Endodermal cell (in vitro differentiated cells): ENCODE measurements at regions not wholly inside any gene's neighbourhood (a gene's known extent, or its start where the extent isn't known, plus 50 kb on each side); places are given as distances from the start of the nearest gene placed in this dataset.

Experiments used
- DNase-seq: peaks from one replicate; pipeline ENCODE4 v3.0.0-alpha.2; 2017
- H3K27ac ChIP-seq: 2 replicates; pipeline ENCODE4 v1.5.1; 2013; ENCODE audit warnings: mild to moderate bottlenecking, low read depth, low read length, moderate library complexity
- H3K27me3 ChIP-seq: 2 replicates; pipeline ENCODE4 v1.6.1; 2013; ENCODE audit warnings: mild to moderate bottlenecking, low read length, moderate library complexity; ENCODE audit not compliant: insufficient read depth, control insufficient read depth, poor library complexity, severe bottlenecking
- H3K36me3 ChIP-seq: 2 replicates; pipeline ENCODE4 v1.7.0; 2013; ENCODE audit warnings: mild to moderate bottlenecking, low read length, moderate library complexity; ENCODE audit not compliant: control insufficient read depth, insufficient read depth
- H3K4me1 ChIP-seq: one replicate; pipeline ENCODE4 v1.7.0; 2013; ENCODE audit warnings: low read length; ENCODE audit not compliant: control insufficient read depth, insufficient read depth
- H3K4me3 ChIP-seq: 2 replicates; pipeline ENCODE4 v1.5.1; 2013; ENCODE audit warnings: mild to moderate bottlenecking, low read length, moderate library complexity
- H3K9ac ChIP-seq: 2 replicates; pipeline ENCODE4 v1.6.1; 2013; ENCODE audit warnings: mild to moderate bottlenecking, low read length, moderate library complexity; ENCODE audit not compliant: poor library complexity, severe bottlenecking; ENCODE audit errors: extremely low read depth
- H3K9me3 ChIP-seq: 2 replicates; pipeline ENCODE4 v1.6.1; 2013; ENCODE audit warnings: mild to moderate bottlenecking, low read length, moderate library complexity; ENCODE audit not compliant: control insufficient read depth
- H3K27ac Mint-ChIP-seq: 2 replicates; pipeline ENCODE4 v1.8.0; 2020; ENCODE audit warnings: mixed read lengths
- H3K27me3 Mint-ChIP-seq: 2 replicates; pipeline ENCODE4 v1.8.0; 2021; ENCODE audit warnings: mild to moderate bottlenecking, mixed read lengths; ENCODE audit not compliant: insufficient read depth
- H3K36me3 Mint-ChIP-seq: 2 replicates; pipeline ENCODE4 v1.8.0; 2020; ENCODE audit warnings: low read depth, mixed read lengths
- H3K4me1 Mint-ChIP-seq: 2 replicates; pipeline ENCODE4 v1.8.0; 2020; ENCODE audit warnings: mixed read lengths
- H3K4me3 Mint-ChIP-seq: 2 replicates; pipeline ENCODE4 v1.8.0; 2020; ENCODE audit warnings: mild to moderate bottlenecking, moderate library complexity, mixed read lengths
- H3K9me3 Mint-ChIP-seq: 2 replicates; pipeline ENCODE4 v1.8.0; 2020; ENCODE audit warnings: mild to moderate bottlenecking, mixed read lengths
- CTCF ChIP-seq: fragments of 200-600 bp; sonication (generic); conservative IDR thresholded peaks from 2 replicates; pipeline ENCODE4 v1.5.0; 2021; ENCODE audit warnings: antibody characterized with exemption, mild to moderate bottlenecking
- WGBS, 2 experiments: methylation state at CpG; one replicate each; pipeline versions ENCODE4 v1.1.5 to v1.1.7; 2013; ENCODE audit warnings: missing lambda C conversion rate in 2 of 2, mixed read lengths in 1 of 2; ENCODE audit not compliant: insufficient coverage in 1 of 2, insufficient read length in 1 of 2; 5-methylcytosine and 5-hydroxymethylcytosine counted together

GRCh38 chr1:4034318-4034887, 134.3 kb upstream of the C1orf174 start:
- H3K27ac ChIP-seq = no peak overlapping the region
- peak; percentile 25 for TF ChIP-seq CTCF
- Mint-ChIP-seq H3K36me3 (no peaks in the 10 kb centered on the region), H3K9me3 (peaks cover 20% of the 10 kb centered on the region), H3K4me1 (no peaks in the 10 kb centered on the region), H3K27ac (no peak overlapping the region), H3K27me3 (no peaks in the 10 kb centered on the region), H3K4me3 (no peak overlapping the region)
- H3K36me3 ChIP-seq = no peaks in the 10 kb centered on the region
- no peak overlapping the region for H3K9ac ChIP-seq
- no peaks in the 10 kb centered on the region for H3K9me3 ChIP-seq
- peak; percentile 63 for DNase-seq
- no peak overlapping the region for H3K4me3 ChIP-seq
- H3K27me3 ChIP-seq = no peaks in the 10 kb centered on the region
- 79 to 80% methylated on average over 5 to 8 of the region's 8 CpGs for WGBS, 2 experiments
- H3K4me1 ChIP-seq = no peaks in the 10 kb centered on the region

- Histone ChIP-seq H3K4me1 (no peaks in the 10 kb centered on the region), H3K9ac (no peak overlapping the region), H3K36me3 (no peaks in the 10 kb centered on the region), H3K9me3 (no peaks in the 10 kb centered on the region), H3K27me3 (no peaks in the 10 kb centered on the region), H3K27ac (no peak overlapping the region), H3K4me3 (no peak overlapping the region)
- H3K27me3 Mint-ChIP-seq = peaks cover 11% of the 10 kb centered on the region
- H3K9me3 Mint-ChIP-seq = peaks cover 10% of the 10 kb centered on the region
- H3K4me3 Mint-ChIP-seq = no peak overlapping the region
- WGBS, 2 experiments = 87 to 100% methylated on average over 2 to 5 of the region's 5 CpGs
- no peak overlapping the region for H3K27ac Mint-ChIP-seq
- DNase-seq = no peak
- H3K4me1 Mint-ChIP-seq = no peaks in the 10 kb centered on the region
- H3K36me3 Mint-ChIP-seq = no peaks in the 10 kb centered on the region
- no peak for TF ChIP-seq CTCF
Observed at GRCh38 chr1:4044967-4045366, 144.9 kb upstream of the C1orf174 start.

- H3K36me3 ChIP-seq = no peaks in the 10 kb centered on the region
- no peak overlapping the region for H3K4me3 ChIP-seq
- no peaks in the 10 kb centered on the region for H3K27me3 ChIP-seq
- no peaks in the 10 kb centered on the region for H3K9me3 ChIP-seq
- Mint-ChIP-seq H3K9me3 (peaks cover 6% of the 10 kb centered on the region), H3K36me3 (no peaks in the 10 kb centered on the region), H3K27ac (no peak overlapping the region), H3K27me3 (peaks cover 11% of the 10 kb centered on the region), H3K4me3 (no peak overlapping the region), H3K4me1 (no peaks in the 10 kb centered on the region)
- no peaks in the 10 kb centered on the region for H3K4me1 ChIP-seq
- H3K9ac ChIP-seq = no peak overlapping the region
- TF ChIP-seq CTCF = no peak
- 90 to 95% methylated on average over 4 to 5 of the region's 5 CpGs for WGBS, 2 experiments
- H3K27ac ChIP-seq = no peak overlapping the region
- DNase-seq = no peak
Observed at GRCh38 chr1:4045397-4046010, 145.4 kb upstream of the C1orf174 start.
